OCI-LY3 (cell line): ENCODE measurements at regions not wholly inside any gene's neighbourhood (a gene's known extent, or its start where the extent isn't known, plus 50 kb on each side); places are given as distances from the start of the nearest gene placed in this dataset.

ENCODE experiments used
- CTCF ChIP-seq: fragments of 200-600, 300-600 bp; sonication (generic); IDR thresholded peaks from 2 replicates; pipeline ENCODE4 v1.5.1; 2014; ENCODE audit warnings: antibody characterized with exemption, low read length, low read depth
- EZH2phosphoT487 ChIP-seq: fragments of 200-600 bp; shearing (Covaris generic); IDR thresholded peaks from 2 replicates; pipeline ENCODE4 v1.6.1; 2018; ENCODE audit warnings: antibody characterized with exemption, mixed run types, low read depth

- no peak for TF ChIP-seq CTCF
- TF ChIP-seq EZH2phosphoT487, result no peak
Observed at GRCh38 chr1:98177751-98178150, 256.9 kb upstream of the DPYD start.
